GM10248 (cell line): ENCODE measurements at regions not wholly inside any gene's neighbourhood (a gene's known extent, or its start where the extent isn't known, plus 50 kb on each side); places are given as distances from the start of the nearest gene placed in this dataset.

Experiments
- CTCF ChIA-PET: fragments of 300-600 bp; sonication (Branson Sonifier 250); formaldehyde crosslinking; extraction: SDS; loops from one replicate; lab custom pipeline; 2021; ENCODE audit warnings: antibody characterized with exemption; lab: Yijun Ruan, JAX
- POLR2A ChIA-PET: fragments of 350-650 bp; sonication (Branson Sonifier 250); formaldehyde crosslinking; extraction: SDS; loops from one replicate; lab custom pipeline; 2020; ENCODE audit warnings: antibody characterized with exemption; lab: Yijun Ruan, JAX
- DNase-seq: peaks from one replicate; pipeline ENCODE4 v3.0.0; 2012; ENCODE audit errors: extremely low spot score
- TF ChIP-seq, protein P1 (sequence below): IDR thresholded peaks from 2 replicates; pipeline ENCODE4 v1.5.1; 2012; ENCODE audit warnings: mild to moderate bottlenecking, low read depth; ENCODE audit errors: extremely low read depth, missing control alignments, control extremely low read depth

DNA sequence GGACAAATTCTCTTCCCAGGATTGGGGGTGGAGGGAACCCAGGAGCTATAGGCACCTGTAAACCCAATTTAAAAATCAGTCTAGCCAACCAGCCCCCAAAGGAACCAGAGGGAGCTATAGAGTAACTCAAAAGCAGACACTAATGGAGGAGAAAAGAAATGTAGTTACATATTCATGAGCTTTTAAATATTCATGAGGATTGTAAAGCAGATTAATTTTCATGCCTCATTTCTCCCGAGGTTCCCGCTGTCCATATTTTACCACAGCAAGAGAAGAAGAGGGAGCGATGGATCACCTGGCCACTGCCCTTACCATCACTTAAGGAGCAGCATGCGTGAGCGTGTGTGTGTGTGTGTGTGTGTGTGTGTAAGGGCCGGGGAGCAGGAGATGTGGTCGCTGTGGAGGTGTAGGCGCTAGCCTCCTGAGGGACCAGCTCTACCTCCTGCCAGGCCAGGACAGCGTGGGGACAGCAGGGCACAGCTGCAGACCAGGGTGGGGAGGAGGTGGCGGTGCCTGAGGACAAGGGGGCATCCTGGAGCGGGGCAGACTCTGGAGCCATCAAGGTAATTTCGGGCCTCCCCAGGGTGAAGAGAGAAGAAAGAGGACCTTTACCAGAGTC is 100.7 kb upstream of the THY1 start:
- TF ChIP-seq, protein P1, sequence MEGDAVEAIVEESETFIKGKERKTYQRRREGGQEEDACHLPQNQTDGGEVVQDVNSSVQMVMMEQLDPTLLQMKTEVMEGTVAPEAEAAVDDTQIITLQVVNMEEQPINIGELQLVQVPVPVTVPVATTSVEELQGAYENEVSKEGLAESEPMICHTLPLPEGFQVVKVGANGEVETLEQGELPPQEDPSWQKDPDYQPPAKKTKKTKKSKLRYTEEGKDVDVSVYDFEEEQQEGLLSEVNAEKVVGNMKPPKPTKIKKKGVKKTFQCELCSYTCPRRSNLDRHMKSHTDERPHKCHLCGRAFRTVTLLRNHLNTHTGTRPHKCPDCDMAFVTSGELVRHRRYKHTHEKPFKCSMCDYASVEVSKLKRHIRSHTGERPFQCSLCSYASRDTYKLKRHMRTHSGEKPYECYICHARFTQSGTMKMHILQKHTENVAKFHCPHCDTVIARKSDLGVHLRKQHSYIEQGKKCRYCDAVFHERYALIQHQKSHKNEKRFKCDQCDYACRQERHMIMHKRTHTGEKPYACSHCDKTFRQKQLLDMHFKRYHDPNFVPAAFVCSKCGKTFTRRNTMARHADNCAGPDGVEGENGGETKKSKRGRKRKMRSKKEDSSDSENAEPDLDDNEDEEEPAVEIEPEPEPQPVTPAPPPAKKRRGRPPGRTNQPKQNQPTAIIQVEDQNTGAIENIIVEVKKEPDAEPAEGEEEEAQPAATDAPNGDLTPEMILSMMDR, result no peak
- no peak for DNase-seq
- ChIA-PET POLR2A (no interaction called here), CTCF (interaction anchor here (1.4 to 4.3 kb wide), 3 partner anchors 10 to 49 kb away, joined by 5 to 24 read pairs (median 5); no protein-coding TSS in a partner anchor)

DNA sequence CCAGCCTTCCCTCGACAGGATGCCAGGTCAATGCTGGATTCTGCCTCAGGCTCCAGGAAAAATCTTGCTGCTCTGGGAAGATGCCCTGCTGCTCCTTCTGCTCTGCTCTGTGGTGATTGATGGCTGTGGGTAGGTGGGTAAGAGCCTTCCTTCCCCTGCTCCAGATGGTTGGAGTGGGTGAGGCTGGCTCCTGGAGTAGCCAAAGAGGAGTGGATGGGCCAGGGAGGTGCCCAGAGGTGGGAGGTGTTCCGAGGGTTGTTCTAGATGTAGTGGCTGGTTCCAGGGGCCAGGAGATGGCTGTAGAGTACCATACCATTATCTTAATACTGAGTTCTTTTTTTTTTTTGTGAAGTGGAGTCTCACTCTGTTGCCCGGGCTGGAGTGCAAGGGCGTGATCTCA is 99.6 kb upstream of the THY1 start:
- TF ChIP-seq, protein P1, result no peak
- CTCF ChIA-PET, result interaction anchor here (1.5 to 4.3 kb wide), 2 partner anchors 10 to 11 kb away, joined by 5 to 24 read pairs; no protein-coding TSS in a partner anchor
- no peak for DNase-seq
- POLR2A ChIA-PET, result no interaction called here

DNA sequence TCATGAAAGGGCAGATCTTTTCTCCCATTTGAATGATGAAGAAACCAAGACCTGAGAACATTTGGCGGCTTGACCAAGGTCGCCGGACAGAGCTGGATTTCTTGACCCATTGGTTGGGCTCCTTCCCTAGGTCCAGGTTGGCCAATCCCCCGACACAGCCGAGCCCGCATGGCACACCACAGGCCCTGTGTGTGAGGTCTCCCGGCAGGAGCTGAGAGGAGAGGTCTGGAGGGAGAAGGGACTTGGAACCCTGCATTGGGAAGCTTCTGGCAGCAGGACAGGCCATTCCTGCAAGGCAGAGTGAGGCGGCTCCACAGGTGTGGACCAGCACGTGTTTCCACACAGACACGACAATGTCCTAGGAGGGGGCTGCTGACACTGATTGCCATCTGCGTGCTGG is 98.6 kb upstream of the THY1 start:
- TF ChIP-seq, protein P1, result no peak
- ChIA-PET POLR2A (no interaction called here), CTCF (no interaction called here)
- no peak for DNase-seq

DNA sequence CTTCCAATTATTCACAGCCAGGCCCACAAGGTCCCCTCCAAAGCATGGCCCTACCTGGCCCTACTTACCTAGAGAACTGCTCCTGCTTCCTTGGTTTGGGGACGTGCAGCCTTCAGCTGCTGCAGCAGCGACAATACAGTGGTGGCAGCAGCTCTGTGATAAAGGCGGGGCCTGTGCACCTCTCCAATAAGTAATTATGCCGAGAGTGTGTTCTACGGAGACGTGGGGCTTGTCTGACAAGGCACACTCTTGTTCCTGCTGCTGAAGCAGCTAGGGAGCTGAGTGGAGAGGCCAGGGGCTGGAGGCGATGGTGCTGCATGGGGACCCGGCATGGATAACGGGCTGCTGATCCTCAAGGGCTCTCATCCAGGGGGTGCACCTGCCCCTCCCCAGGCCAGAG is 98.0 kb upstream of the THY1 start:
- CTCF ChIA-PET, result interaction anchor here (1.3 kb wide), 1 partner anchor 46 kb away, joined by 3 read pairs; no protein-coding TSS in a partner anchor
- no peak for DNase-seq
- TF ChIP-seq, protein P1, result no peak
- POLR2A ChIA-PET, result no interaction called here

DNA sequence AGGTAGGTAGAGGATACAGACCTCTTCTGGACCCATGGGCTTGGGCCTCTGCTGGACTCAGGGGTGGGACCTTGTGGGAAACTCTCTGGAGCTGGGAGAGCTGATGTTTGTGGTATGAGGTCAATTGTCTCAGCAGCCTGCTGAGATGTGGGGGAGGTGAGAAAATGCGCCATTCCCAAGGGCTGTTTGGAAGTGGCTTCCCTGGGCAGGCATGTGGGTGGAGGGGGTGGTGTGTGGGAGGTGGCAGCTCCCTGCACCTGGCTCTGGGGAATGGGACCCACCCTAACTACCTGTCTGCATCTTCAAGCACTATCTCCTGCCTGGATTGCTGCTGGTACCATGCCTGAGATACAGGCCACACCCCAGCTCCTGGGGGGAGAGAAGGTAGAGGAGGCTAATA is 97.4 kb upstream of the THY1 start:
- ChIA-PET CTCF (interaction anchor here (1.3 kb wide), 1 partner anchor 46 kb away, joined by 3 read pairs; no protein-coding TSS in a partner anchor), POLR2A (no interaction called here)
- no peak for DNase-seq
- TF ChIP-seq, protein P1, result no peak

DNA sequence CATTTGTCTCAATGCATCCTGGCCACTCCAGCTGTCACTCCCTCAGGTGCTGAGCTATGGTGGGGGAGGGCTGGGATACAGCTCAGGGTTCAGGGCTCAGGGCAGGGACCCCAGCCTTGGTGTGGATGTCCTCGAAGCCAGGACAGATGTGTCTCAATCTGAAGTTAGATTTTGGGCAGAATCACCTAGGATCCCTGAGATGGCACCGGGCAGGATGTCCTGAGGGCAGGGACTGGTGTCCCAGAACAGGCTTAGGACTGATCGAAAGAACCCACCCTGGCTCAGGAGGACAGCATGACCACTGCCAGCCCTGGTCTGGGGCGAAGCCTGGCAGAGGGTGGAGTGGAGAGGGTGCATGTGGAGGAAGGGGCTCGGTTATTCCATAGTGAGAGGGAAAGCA is 96.8 kb upstream of the THY1 start:
- ChIA-PET CTCF (interaction anchor here (1.1 to 1.4 kb wide), 4 partner anchors 7 to 45 kb away, joined by 3 to 5 read pairs (median 4); no protein-coding TSS in a partner anchor), POLR2A (interaction anchor here (0.6 kb wide), 1 partner anchor 1110 kb away, joined by 5 read pairs; no protein-coding TSS in a partner anchor)
- DNase-seq, result no peak
- TF ChIP-seq, protein P1, result no peak
